ENCODE measurements at regions not wholly inside any gene's neighbourhood (a gene's known extent, or its start where the extent isn't known, plus 50 kb on each side); places are given as distances from the start of the nearest gene placed in this dataset.
"Not testable (repeated sequence)": the region's sequence is repeated elsewhere in the genome, so short reads cannot be mapped to it uniquely, and the experiment has no call there.

DNA sequence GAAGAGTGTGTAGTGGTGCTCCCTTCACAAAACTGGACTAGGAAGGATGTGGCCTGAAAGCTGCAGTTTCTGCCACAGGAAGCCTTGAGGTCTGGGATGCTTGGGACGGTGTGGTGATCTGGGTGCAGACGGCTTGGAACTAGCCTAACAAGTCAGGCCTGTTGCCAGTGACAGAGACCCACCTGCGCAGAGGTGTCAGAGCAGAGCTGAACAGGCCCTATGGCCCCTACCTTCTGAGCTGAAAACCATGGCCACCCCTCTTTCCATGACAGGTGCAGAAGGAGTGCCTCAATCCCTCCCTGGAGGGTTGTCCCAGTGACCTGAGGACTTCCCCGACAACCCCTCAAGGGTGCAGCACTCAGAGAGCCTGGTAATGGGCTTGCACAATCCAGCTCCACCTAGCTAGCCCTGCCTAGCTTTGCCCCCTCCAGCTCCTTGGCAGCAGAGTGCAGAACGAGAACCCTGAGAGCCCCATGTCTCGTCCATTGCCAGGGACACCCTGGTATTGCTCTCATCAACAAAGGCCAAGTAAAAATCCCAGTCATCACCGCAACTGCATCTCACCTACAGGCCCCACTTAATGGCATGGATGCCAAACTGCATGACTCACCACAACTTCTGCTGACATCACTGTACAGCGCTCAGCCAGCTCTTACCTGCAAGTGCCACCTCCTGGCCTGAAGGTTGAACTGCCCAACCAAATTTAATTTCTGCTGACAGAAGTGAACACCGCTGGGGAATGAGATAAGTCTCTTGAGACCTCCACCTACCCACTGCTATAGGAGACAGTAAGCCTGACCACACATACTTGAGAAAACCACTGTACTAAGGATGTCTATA lies 563.1 kb downstream of the TFAP2A start:
- in situ Hi-C loops (cut with MboI; ENCODE audit: low sequenced_read_pairs), result no loop called here

GRCh38 chr6:9851006-9851405 lies 563.9 kb downstream of the TFAP2A start:
- in situ Hi-C loops (cut with MboI; ENCODE audit: low sequenced_read_pairs), result no loop called here

DNA sequence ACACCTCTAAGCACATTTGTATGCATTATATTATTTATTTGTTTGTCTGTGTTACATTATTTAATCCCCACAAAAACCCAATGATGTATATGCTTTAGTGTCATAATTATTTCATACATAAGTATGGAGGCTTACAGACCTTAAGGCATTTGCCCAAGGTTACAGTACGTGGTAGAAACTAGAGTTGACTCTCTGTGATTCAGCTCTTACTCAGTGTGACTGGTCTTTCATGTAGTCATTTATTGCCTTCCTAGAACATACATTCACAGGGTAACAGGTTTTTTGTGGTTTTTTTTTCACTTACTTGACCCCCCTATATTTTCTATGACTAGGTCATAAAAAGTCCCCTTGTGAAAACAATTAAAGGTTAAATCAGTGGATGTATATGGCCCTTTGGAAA lies 566.8 kb downstream of the TFAP2A start:
- in situ Hi-C loops (cut with MboI; ENCODE audit: low sequenced_read_pairs), result no loop called here

DNA sequence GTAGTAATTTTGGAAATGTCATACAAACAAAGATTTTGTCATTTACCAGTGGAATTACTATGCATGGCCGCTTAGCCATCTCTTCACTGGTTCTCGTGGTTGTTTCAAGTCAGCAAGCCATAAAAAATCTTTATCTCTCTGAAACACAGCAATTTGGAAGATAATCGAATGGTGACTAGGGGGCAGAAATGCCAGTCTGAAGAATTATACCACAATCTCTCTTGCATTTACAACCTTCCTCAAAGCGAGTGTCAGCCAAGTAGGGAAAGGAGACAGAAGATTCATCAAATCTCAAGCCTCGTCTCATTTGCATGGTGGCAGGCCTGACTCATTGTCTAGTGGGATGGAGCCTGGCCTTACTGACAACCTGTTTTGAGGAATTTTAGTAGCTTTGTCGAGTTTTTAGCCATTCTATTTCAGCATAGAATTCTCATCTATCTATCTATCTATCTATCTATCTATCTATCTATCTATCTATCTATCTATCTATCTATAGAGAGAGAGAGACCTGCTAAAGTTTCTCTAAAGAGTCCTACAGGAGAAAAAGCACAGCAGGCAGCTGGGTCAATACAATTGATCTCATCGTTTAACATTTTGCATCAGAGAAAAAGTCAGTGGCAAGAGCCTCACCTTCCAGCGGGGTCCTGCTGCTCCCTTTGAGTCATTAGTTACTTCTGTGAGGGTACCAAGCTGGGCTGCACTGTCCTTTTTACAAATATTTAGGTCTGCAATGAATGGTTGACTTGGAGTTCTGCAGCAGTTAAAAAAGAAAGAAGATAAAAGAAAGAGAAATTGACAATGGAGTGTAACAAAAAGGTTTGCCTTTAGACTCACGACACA lies 572.8 kb downstream of the TFAP2A start:
- in situ Hi-C loops (cut with MboI; ENCODE audit: low sequenced_read_pairs), result no loop called here

GRCh38 chr6:9834233-9834632 lies 580.6 kb downstream of the TFAP2A start:
- in situ Hi-C loops (cut with MboI; ENCODE audit: low sequenced_read_pairs), result no loop called here

- in situ Hi-C loops (cut with MboI; ENCODE audit: low sequenced_read_pairs), result no loop called here
These were observed 583.1 kb downstream of the TFAP2A start for GRCh38 chr6:9831783-9832182.

GRCh38 chr6:9830808-9831207 lies 584.1 kb downstream of the TFAP2A start:
- in situ Hi-C loops (cut with MboI; ENCODE audit: low sequenced_read_pairs), result no loop called here

DNA sequence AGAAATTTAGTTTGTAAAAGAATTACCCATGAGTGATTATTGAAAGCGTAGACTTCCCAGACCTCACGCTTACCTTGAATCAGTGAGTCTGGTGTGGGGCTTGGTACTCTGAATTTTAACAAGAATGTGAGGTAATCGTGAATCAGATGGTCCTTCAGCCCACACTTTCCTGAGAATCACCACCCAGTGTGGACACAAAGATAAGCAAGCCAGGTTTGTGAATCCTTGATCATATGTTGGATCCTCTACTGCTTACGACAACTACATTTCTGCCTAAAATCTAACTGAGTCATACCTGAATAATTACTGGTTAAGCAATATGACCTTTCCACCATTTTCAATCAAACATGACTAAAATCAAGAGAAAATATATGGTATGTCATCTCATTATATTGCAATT lies 589.3 kb downstream of the TFAP2A start:
- in situ Hi-C loops (cut with MboI; ENCODE audit: low sequenced_read_pairs), result no loop called here

DNA sequence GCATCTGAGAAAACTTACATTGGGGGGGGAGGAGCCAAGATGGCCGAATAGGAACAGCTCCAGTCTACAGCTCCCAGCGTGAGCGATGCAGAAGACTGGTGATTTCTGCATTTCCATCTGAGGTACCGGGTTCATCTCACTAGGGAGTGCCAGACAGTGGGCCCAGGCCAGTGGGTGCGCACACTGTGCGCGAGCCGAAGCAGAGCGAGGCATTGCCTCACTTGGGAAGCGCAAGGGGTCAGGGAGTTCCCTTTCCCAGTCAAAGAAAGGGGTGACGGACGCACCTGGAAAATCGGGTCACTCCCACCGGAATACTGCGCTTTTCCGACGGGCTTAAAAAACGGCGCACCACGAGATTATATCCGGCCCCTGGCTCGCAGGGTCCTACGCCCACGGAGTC lies 604.1 kb downstream of the TFAP2A start:
- in situ Hi-C loops (cut with MboI; ENCODE audit: low sequenced_read_pairs), result not testable (repeated sequence)

GRCh38 chr6:9810286-9810685 lies 604.6 kb downstream of the TFAP2A start:
- in situ Hi-C loops (cut with MboI; ENCODE audit: low sequenced_read_pairs), result no loop called here

DNA sequence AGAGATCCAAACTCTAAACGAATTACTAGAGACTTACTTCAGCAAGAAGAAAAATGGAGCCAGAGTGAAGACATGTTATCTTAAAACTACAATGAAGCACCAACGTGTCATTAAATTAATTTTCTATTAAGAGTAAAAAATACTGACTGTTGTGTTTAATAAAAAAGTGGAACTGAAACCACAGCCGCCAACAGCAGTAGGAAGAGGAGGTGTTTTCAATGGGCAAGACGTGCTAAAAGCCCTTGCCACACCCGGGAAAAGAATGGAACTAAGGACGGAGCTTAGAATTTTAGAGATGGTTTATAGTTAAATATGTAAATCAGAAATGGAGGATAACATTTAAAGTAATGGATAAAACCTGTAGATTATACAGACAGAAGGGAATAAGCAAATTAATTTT lies 608.7 kb downstream of the TFAP2A start:
- in situ Hi-C loops (cut with MboI; ENCODE audit: low sequenced_read_pairs), result no loop called here

GRCh38 chr6:9801249-9801754 lies 613.6 kb downstream of the TFAP2A start:
- in situ Hi-C loops (cut with MboI; ENCODE audit: low sequenced_read_pairs), result no loop called here

- in situ Hi-C loops (cut with MboI; ENCODE audit: low sequenced_read_pairs), result no loop called here
These were observed 615.3 kb downstream of the TFAP2A start for GRCh38 chr6:9799582-9799981.

GRCh38 chr6:9796827-9797226 lies 618.0 kb downstream of the TFAP2A start:
- in situ Hi-C loops (cut with MboI; ENCODE audit: low sequenced_read_pairs), result no loop called here

DNA sequence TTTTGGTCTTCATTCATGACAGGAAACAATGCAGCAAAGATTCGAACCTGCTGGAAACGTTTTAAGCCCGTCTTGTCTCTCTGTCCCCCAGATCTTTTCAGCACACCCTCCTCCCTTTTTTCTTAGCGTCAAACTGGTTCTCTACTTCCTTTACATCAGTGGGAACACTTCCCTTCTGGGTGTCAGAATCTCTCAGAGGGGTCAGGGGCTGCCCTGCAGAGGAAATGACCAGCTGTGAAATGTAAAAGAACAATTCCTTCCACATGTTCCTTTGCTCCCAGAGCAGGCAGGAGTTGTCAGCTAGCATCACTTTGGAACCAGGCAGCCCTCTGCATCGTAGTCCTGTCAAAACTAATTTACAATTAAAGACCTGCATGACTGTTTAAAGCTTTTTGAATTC lies 619.0 kb downstream of the TFAP2A start:
- in situ Hi-C loops (cut with MboI; ENCODE audit: low sequenced_read_pairs), result no loop called here

- in situ Hi-C loops (cut with MboI; ENCODE audit: low sequenced_read_pairs), result no loop called here
These were observed 625.7 kb downstream of the TFAP2A start for GRCh38 chr6:9789201-9789600.

- in situ Hi-C loops (cut with MboI; ENCODE audit: low sequenced_read_pairs), result no loop called here
These were observed 630.1 kb downstream of the TFAP2A start for GRCh38 chr6:9784786-9785185.

DNA sequence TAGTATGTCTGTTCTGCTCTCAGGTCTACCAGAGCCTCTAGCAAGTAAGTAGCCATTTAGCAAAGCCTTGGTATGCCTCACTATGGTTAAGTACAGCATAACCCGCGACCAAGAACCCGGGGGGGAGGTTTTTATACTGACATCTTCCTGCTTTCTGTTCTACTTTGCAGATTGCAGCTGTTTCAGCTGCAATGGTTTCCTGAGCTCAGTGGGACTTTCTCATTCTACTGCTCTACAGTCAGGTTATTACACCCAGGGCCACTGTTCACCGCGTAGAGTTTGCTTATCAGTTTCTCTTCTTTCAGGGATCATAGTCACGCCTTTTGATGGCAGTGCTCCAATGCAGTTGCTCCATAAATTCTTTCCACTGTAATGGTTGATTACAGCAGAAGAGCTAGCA lies 631.3 kb downstream of the TFAP2A start:
- in situ Hi-C loops (cut with MboI; ENCODE audit: low sequenced_read_pairs), result no loop called here

- in situ Hi-C loops (cut with MboI; ENCODE audit: low sequenced_read_pairs), result no loop called here
These were observed 648.5 kb downstream of the TFAP2A start for GRCh38 chr6:9766240-9766915.

GRCh38 chr6:9761220-9761619 lies 653.7 kb downstream of the TFAP2A start:
- in situ Hi-C loops (cut with MboI; ENCODE audit: low sequenced_read_pairs), result no loop called here

DNA sequence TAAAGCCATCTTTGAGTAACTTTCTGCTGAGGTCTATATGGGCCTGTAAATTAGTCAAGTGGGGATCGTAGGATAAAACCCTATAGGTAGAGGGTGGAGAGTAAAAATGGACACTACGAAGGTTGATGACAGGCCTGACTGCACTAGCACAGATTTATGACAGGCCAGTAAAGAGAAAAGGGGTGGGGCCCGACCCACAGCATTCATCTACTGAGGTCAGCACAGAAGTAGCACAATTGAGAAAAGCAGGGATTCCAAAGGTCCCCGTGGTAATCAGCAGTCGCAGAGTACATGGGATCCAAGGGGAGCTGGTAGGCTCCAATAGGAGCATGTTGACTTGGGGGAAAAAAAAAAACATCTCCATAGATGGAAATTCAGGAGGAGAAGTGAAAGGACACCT lies 660.4 kb downstream of the TFAP2A start:
- in situ Hi-C loops (cut with MboI; ENCODE audit: low sequenced_read_pairs), result no loop called here

Data from HL-60/S4 treated with phorbol 12-myristate 13-acetate at 8.2 ng/mL for 4 days and 3 days (cell line).